GM23248 (cell line): ENCODE measurements at regions not wholly inside any gene's neighbourhood (a gene's known extent, or its start where the extent isn't known, plus 50 kb on each side); places are given as distances from the start of the nearest gene placed in this dataset.

Source experiments
- DNase-seq: peaks from one replicate; pipeline ENCODE4 v3.0.0-alpha.2; 2015
- H2AFZ ChIP-seq: fragments of 200-600 bp; sonication (generic); 2 replicates; pipeline ENCODE4 v1.6.1; 2016; ENCODE audit warnings: antibody characterized with exemption
- H3F3A ChIP-seq: fragments of 200-600 bp; sonication (generic); 2 replicates; pipeline ENCODE4 v1.6.1; 2016; ENCODE audit warnings: mild to moderate bottlenecking, antibody characterized with exemption, mixed run types; ENCODE audit not compliant: insufficient read depth
- H3K27ac ChIP-seq: fragments of 200-600 bp; sonication (generic); 2 replicates; pipeline ENCODE4 v1.5.1; 2016; ENCODE audit warnings: mild to moderate bottlenecking
- H3K27me3 ChIP-seq: fragments of 200-600 bp; sonication (generic); replicated peaks from 2 replicates; pipeline ENCODE4 v1.6.1; 2016; ENCODE audit warnings: mild to moderate bottlenecking; ENCODE audit not compliant: insufficient read depth
- H3K36me3 ChIP-seq: fragments of 200-600 bp; sonication (generic); 2 replicates; pipeline ENCODE4 v1.6.1; 2016; ENCODE audit warnings: low read depth, mild to moderate bottlenecking
- H3K4me1 ChIP-seq: fragments of 200-600 bp; sonication (generic); 2 replicates; pipeline ENCODE4 v1.6.1; 2016; ENCODE audit warnings: mild to moderate bottlenecking; ENCODE audit not compliant: insufficient read depth
- H3K4me2 ChIP-seq: fragments of 200-600 bp; sonication (generic); one replicate; pipeline ENCODE4 v1.6.1; 2016; ENCODE audit warnings: mild to moderate bottlenecking; ENCODE audit not compliant: unreplicated experiment
- H3K4me3 ChIP-seq: fragments of 200-600 bp; sonication (generic); 2 replicates; pipeline ENCODE4 v1.5.1; 2016; ENCODE audit warnings: mild to moderate bottlenecking
- H3K79me2 ChIP-seq: fragments of 200-600 bp; sonication (generic); 2 replicates; pipeline ENCODE4 v1.6.1; 2016; ENCODE audit warnings: mild to moderate bottlenecking; ENCODE audit not compliant: insufficient read depth
- H3K9ac ChIP-seq: fragments of 200-600 bp; sonication (generic); 2 replicates; pipeline ENCODE4 v1.6.1; 2016; ENCODE audit warnings: mild to moderate bottlenecking
- H3K9me2 ChIP-seq: fragments of 200-600 bp; sonication (generic); 2 replicates; pipeline ENCODE4 v1.6.1; 2016; ENCODE audit warnings: mixed run types, mild to moderate bottlenecking, moderate library complexity; ENCODE audit not compliant: insufficient read depth
- H3K9me3 ChIP-seq: fragments of 200-600 bp; sonication (generic); one replicate; pipeline ENCODE4 v1.6.1; 2017; ENCODE audit warnings: low read depth
- H4K20me1 ChIP-seq: fragments of 200-600 bp; sonication (generic); 2 replicates; pipeline ENCODE4 v1.6.0; 2016; ENCODE audit not compliant: insufficient read depth
- EZH2 ChIP-seq: fragments of 200-600 bp; sonication (generic); IDR thresholded peaks from 2 replicates; pipeline ENCODE4 v1.6.1; 2018; ENCODE audit warnings: antibody characterized with exemption, mild to moderate bottlenecking; ENCODE audit not compliant: insufficient read depth, poor library complexity, severe bottlenecking
- EZH2phosphoT487 ChIP-seq: fragments of 200-600 bp; sonication (generic); IDR thresholded peaks from 2 replicates; pipeline ENCODE4 v1.6.1; 2018; ENCODE audit warnings: antibody characterized with exemption, moderate library complexity, mild to moderate bottlenecking, low read depth; ENCODE audit not compliant: insufficient read depth
- WGBS, 2 experiments: methylation state at CpG; one replicate each; pipeline ENCODE4 v1.1.6; 2015 to 2017; ENCODE audit warnings: low lambda C conversion rate in 2 of 2, low coverage in 1 of 2; ENCODE audit errors: missing lambda C conversion rate in 2 of 2; 5-methylcytosine and 5-hydroxymethylcytosine counted together
- in situ Hi-C: fragments of 300-500 bp; cut with MboI; formaldehyde crosslinking; loops from 2 replicates; pipeline ENCODE4 v1.15.0; 2020

- H3K4me2 ChIP-seq, result no peak overlapping the region
- no peaks in the 10 kb centered on the region for H3K36me3 ChIP-seq
- no peaks in the 10 kb centered on the region for H4K20me1 ChIP-seq
- no peak for DNase-seq
- no peak for TF ChIP-seq EZH2
- TF ChIP-seq EZH2phosphoT487, result no peak
- in situ Hi-C loops, result no loop called here
- no peak overlapping the region for H3K4me3 ChIP-seq
- H2AFZ ChIP-seq, result no peak overlapping the region
- H3K4me1 ChIP-seq, result peaks cover 11% of the 10 kb centered on the region
- no peaks in the 10 kb centered on the region for H3K27me3 ChIP-seq
- H3K79me2 ChIP-seq, result no peaks in the 10 kb centered on the region
- H3K27ac ChIP-seq, result no peak overlapping the region
- no peak overlapping the region for H3K9ac ChIP-seq
- H3K9me2 ChIP-seq, result no peaks in the 10 kb centered on the region
- H3K9me3 ChIP-seq, result no peaks in the 10 kb centered on the region
- WGBS, 2 experiments, result 81 to 83% methylated on average over 14 of the region's 14 CpGs
- H3F3A ChIP-seq, result no peaks in the 10 kb centered on the region
Measured at GRCh38 chr2:201969241-201969937, 64.3 kb upstream of the FZD7 start.

GRCh38 chr2:201969938-201970785 is 63.5 kb upstream of the FZD7 start:
- WGBS, 2 experiments, result 89 to 91% methylated on average over 12 of the region's 12 CpGs
- no peaks in the 10 kb centered on the region for H3K9me3 ChIP-seq
- H3F3A ChIP-seq, result no peaks in the 10 kb centered on the region
- no peaks in the 10 kb centered on the region for H3K9me2 ChIP-seq
- no peak overlapping the region for H2AFZ ChIP-seq
- H3K27me3 ChIP-seq, result no peaks in the 10 kb centered on the region
- no peak overlapping the region for H3K4me3 ChIP-seq
- in situ Hi-C loops, result no loop called here
- H3K27ac ChIP-seq, result no peak overlapping the region
- TF ChIP-seq EZH2 (no peak), EZH2phosphoT487 (no peak)
- H3K36me3 ChIP-seq, result no peaks in the 10 kb centered on the region
- DNase-seq, result peak; percentile 57
- peaks cover 11% of the 10 kb centered on the region for H3K4me1 ChIP-seq
- H3K79me2 ChIP-seq, result no peaks in the 10 kb centered on the region
- no peak overlapping the region for H3K4me2 ChIP-seq
- H3K9ac ChIP-seq, result no peak overlapping the region
- H4K20me1 ChIP-seq, result no peaks in the 10 kb centered on the region

GRCh38 chr2:201970786-201971108 is 62.9 kb upstream of the FZD7 start:
- H3K4me3 ChIP-seq, result no peak overlapping the region
- H3F3A ChIP-seq, result no peaks in the 10 kb centered on the region
- 99 to 100% methylated on average over 4 of the region's 4 CpGs for WGBS, 2 experiments
- H4K20me1 ChIP-seq, result no peaks in the 10 kb centered on the region
- H3K36me3 ChIP-seq, result no peaks in the 10 kb centered on the region
- peaks cover 11% of the 10 kb centered on the region for H3K4me1 ChIP-seq
- H3K4me2 ChIP-seq, result no peak overlapping the region
- in situ Hi-C loops, result no loop called here
- H3K9me2 ChIP-seq, result no peaks in the 10 kb centered on the region
- no peak overlapping the region for H3K9ac ChIP-seq
- no peak overlapping the region for H3K27ac ChIP-seq
- H3K79me2 ChIP-seq, result no peaks in the 10 kb centered on the region
- TF ChIP-seq EZH2 (no peak), EZH2phosphoT487 (no peak)
- H3K27me3 ChIP-seq, result 0 out of 2 replicates have a peak, but pooled peaks cover under 1% of the 10 kb centered on the region
- no peak overlapping the region for H2AFZ ChIP-seq
- no peak for DNase-seq
- H3K9me3 ChIP-seq, result no peaks in the 10 kb centered on the region

- no peaks in the 10 kb centered on the region for H3K9me2 ChIP-seq
- peak; percentile 54 for DNase-seq
- no peaks in the 10 kb centered on the region for H3K79me2 ChIP-seq
- peak overlapping the region; percentile 12 for H3K4me2 ChIP-seq
- H3F3A ChIP-seq, result no peaks in the 10 kb centered on the region
- no peak overlapping the region for H3K27ac ChIP-seq
- H4K20me1 ChIP-seq, result no peaks in the 10 kb centered on the region
- H3K9ac ChIP-seq, result no peak overlapping the region
- H3K4me1 ChIP-seq, result peaks cover 11% of the 10 kb centered on the region
- peaks cover 3% of the 10 kb centered on the region; the same call in 1 of the 2 replicates for H3K27me3 ChIP-seq
- in situ Hi-C loops, result no loop called here
- H2AFZ ChIP-seq, result no peak overlapping the region
- TF ChIP-seq EZH2phosphoT487, result no peak
- no peak for TF ChIP-seq EZH2
- no peaks in the 10 kb centered on the region for H3K36me3 ChIP-seq
- no peak overlapping the region for H3K4me3 ChIP-seq
- no peaks in the 10 kb centered on the region for H3K9me3 ChIP-seq
- 15 to 21% methylated on average over 5 of the region's 5 CpGs for WGBS, 2 experiments
Measured at GRCh38 chr2:201971531-201972228, 62.0 kb upstream of the FZD7 start.
